ENCODE measurements at regions not wholly inside any gene's neighbourhood (a gene's known extent, or its start where the extent isn't known, plus 50 kb on each side); places are given as distances from the start of the nearest gene placed in this dataset.

DNA sequence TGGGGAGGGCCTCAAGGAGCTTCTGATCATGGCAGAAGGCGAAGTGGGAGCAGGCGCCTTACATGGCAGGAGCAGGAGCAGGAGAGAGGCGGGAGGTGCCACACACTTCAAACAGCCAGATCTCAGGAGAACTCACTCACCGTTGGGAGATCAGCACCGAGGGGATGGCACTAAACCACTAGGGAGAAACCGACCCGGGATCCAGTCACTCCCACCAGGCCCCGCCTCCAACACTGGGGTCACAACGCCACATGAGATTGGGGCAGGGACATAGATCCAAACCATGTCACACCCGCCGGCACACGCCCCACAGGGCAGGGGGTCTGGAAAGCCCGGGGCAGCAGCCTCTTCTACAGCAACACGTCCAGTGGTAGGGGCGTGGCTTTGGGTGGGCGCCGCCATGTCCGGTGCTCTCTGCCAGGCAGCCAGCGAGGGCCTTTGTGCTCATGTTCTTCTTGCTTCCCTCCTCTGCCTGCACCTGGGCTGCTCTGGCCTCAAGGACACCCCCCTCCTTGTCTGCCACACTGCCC lies 233.8 kb upstream of the SHH start:
- Histone ChIP-seq H3K79me2 (ENCODE audit: control insufficient read depth, insufficient read depth, low read length) (no peaks in the 10 kb centered on the region), H3K27me3 (ENCODE audit: control insufficient read depth in 2 of 2, insufficient read depth in 2 of 2, low read length in 2 of 2) (no peaks in the 10 kb centered on the region), H3K27ac (ENCODE audit: insufficient read depth, low read depth, low read length) (no peak overlapping the region), H2AFZ (ENCODE audit: low read depth, low read length) (no peak overlapping the region), H3K36me3 (ENCODE audit: control insufficient read depth in 2 of 2, extremely low read depth in 1 of 2, insufficient read depth in 2 of 2, low read length in 2 of 2) (no peaks in the 10 kb centered on the region), H3K4me1 (ENCODE audit: control insufficient read depth, extremely low read depth, insufficient read depth, low read length) (no peaks in the 10 kb centered on the region), H3K4me3 (replicated peaks in 1 of 3; ENCODE audit: insufficient read depth in 1 of 3, low read depth in 1 of 3, low read length in 3 of 3) (no peak overlapping the region), H3K9me1 (replicated peaks; ENCODE audit: control insufficient read depth, extremely low read depth, insufficient read depth, low read length) (no peaks in the 10 kb centered on the region), H3K9me3 (replicated peaks; ENCODE audit: control insufficient read depth, insufficient read depth, low read length) (no peaks in the 10 kb centered on the region), H3K4me2 (ENCODE audit: insufficient read depth, low read length) (no peak overlapping the region), H3K9ac (replicated peaks; ENCODE audit: extremely low read depth, insufficient read depth, low read length) (no peak overlapping the region), H4K20me1 (replicated peaks; ENCODE audit: control insufficient read depth, extremely low read depth, insufficient read depth, low read length) (no peaks in the 10 kb centered on the region)
- BruUV-seq (replicated peaks): no TSS peak
- ChIA-PET POLR2A (no interaction called here), CTCF (no interaction called here)
- dilution Hi-C loops (cut with MboI; ENCODE audit: extremely low pct_ligation_motif_present, low sequenced_read_pairs): no loop called here
- TF ChIP-seq EZH2 (IDR thresholded peaks at IDR 0.05; ENCODE audit: borderline replicate concordance, low read depth, low read length, severe bottlenecking): no peak
- TF ChIP-seq, protein P1, sequence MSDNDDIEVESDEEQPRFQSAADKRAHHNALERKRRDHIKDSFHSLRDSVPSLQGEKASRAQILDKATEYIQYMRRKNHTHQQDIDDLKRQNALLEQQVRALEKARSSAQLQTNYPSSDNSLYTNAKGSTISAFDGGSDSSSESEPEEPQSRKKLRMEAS (IDR thresholded peaks at IDR 0.05; ENCODE audit: insufficient read depth, insufficient read length): no peak
- DNase-seq (ENCODE audit: low read depth, low spot score): no peak
- FAIRE-seq: no peak
- intact Hi-C loops (cut with micrococcal nuclease): no loop called here

DNA sequence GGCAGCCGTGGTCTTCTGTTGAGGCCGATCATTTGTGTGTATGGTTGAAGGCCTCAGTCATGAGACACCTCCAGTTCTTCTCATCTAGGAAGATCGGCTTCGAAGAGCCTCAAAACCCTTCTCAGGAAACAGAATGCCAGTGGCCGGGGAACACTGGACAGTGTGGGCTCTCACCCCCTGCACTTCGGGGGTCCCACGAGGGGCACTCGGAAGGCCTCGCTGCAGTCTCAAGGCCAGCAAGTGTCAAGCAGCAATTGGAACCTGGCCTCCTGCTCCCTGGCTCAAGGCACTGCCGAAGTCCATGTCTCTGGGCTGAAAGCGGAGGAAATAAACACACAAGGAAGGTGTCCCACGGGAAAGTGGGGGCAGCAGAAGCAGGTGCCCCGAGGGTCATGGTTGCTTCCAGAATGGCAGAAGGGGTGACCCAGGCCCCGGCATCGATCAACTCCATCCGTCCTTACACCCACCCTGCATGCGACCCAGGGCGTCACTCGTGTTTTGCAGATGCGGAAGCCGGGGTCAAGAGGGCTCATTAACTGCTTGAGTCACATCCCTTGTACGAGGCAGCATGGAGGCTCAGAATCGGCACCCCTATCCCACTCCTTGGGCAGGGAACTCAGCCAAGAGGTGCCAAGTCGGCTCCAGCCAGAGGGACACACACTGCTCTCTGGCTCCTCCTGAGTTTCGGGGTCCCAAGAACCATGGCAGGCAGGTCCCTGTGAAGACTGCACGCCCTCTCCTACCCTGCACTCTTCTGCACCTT lies 231.3 kb upstream of the SHH start:
- intact Hi-C loops (cut with micrococcal nuclease) (no loop called here), dilution Hi-C loops (cut with MboI; ENCODE audit: extremely low pct_ligation_motif_present, low sequenced_read_pairs) (no loop called here)
- H3K4me1 ChIP-seq (ENCODE audit: control insufficient read depth, extremely low read depth, insufficient read depth, low read length): no peaks in the 10 kb centered on the region
- FAIRE-seq (no peak), DNase-seq (ENCODE audit: low read depth, low spot score) (no peak)
- no peak for TF ChIP-seq POLR2AphosphoS5 (IDR thresholded peaks at IDR 0.05; ENCODE audit: insufficient read depth, low read depth, low read length)
- TF ChIP-seq JUN (IDR thresholded peaks at IDR 0.05; ENCODE audit: borderline replicate concordance, insufficient read depth, insufficient read length, low read depth): no peak
- TF ChIP-seq GATA2 (IDR thresholded peaks at IDR 0.05; ENCODE audit: insufficient read depth, insufficient read length, low read depth, low read length): no peak
- no peak for TF ChIP-seq MYC (IDR thresholded peaks at IDR 0.05; ENCODE audit: low read depth, low read length)
- TF ChIP-seq, protein P2, sequence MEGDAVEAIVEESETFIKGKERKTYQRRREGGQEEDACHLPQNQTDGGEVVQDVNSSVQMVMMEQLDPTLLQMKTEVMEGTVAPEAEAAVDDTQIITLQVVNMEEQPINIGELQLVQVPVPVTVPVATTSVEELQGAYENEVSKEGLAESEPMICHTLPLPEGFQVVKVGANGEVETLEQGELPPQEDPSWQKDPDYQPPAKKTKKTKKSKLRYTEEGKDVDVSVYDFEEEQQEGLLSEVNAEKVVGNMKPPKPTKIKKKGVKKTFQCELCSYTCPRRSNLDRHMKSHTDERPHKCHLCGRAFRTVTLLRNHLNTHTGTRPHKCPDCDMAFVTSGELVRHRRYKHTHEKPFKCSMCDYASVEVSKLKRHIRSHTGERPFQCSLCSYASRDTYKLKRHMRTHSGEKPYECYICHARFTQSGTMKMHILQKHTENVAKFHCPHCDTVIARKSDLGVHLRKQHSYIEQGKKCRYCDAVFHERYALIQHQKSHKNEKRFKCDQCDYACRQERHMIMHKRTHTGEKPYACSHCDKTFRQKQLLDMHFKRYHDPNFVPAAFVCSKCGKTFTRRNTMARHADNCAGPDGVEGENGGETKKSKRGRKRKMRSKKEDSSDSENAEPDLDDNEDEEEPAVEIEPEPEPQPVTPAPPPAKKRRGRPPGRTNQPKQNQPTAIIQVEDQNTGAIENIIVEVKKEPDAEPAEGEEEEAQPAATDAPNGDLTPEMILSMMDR (IDR thresholded peaks at IDR 0.05; ENCODE audit: extremely low read depth in 1 of 2, insufficient read depth in 1 of 2, low read depth in 1 of 2, low read length in 2 of 2): no peak
- TF ChIP-seq, protein P1 (IDR thresholded peaks at IDR 0.05; ENCODE audit: insufficient read depth, insufficient read length): no peak
- no peak for TF ChIP-seq POLR2A (IDR thresholded peaks at IDR 0.05; ENCODE audit: low read depth, low read length)
- TF ChIP-seq EZH2 (IDR thresholded peaks at IDR 0.05; ENCODE audit: borderline replicate concordance, low read depth, low read length, severe bottlenecking): no peak
- H3K9ac ChIP-seq (replicated peaks; ENCODE audit: extremely low read depth, insufficient read depth, low read length): no peak overlapping the region
- no peak overlapping the region for H2AFZ ChIP-seq (ENCODE audit: low read depth, low read length)
- H3K79me2 ChIP-seq (ENCODE audit: control insufficient read depth, insufficient read depth, low read length): no peaks in the 10 kb centered on the region
- no peak overlapping the region for H3K4me3 ChIP-seq (replicated peaks in 1 of 3; ENCODE audit: insufficient read depth in 1 of 3, low read depth in 1 of 3, low read length in 3 of 3)
- ChIA-PET CTCF (no interaction called here), POLR2A (no interaction called here)
- H3K4me2 ChIP-seq (ENCODE audit: insufficient read depth, low read length): no peak overlapping the region
- no peaks in the 10 kb centered on the region for H3K36me3 ChIP-seq (ENCODE audit: control insufficient read depth in 2 of 2, extremely low read depth in 1 of 2, insufficient read depth in 2 of 2, low read length in 2 of 2)
- H3K9me3 ChIP-seq (replicated peaks; ENCODE audit: control insufficient read depth, insufficient read depth, low read length): no peaks in the 10 kb centered on the region
- H3K27ac ChIP-seq (ENCODE audit: insufficient read depth, low read depth, low read length): no peak overlapping the region
- no peaks in the 10 kb centered on the region for H4K20me1 ChIP-seq (replicated peaks; ENCODE audit: control insufficient read depth, extremely low read depth, insufficient read depth, low read length)
- H3K9me1 ChIP-seq (replicated peaks; ENCODE audit: control insufficient read depth, extremely low read depth, insufficient read depth, low read length): no peaks in the 10 kb centered on the region
- no peaks in the 10 kb centered on the region for H3K27me3 ChIP-seq (ENCODE audit: control insufficient read depth in 2 of 2, insufficient read depth in 2 of 2, low read length in 2 of 2)
- no TSS peak for BruUV-seq (replicated peaks)
